Panc1 (cell line): ENCODE measurements at regions not wholly inside any gene's neighbourhood (a gene's known extent, or its start where the extent isn't known, plus 50 kb on each side); places are given as distances from the start of the nearest gene placed in this dataset.

Experiments used
- POLR2AphosphoS5 ChIP-seq: IDR thresholded peaks from 2 replicates; pipeline ENCODE4 v1.6.1; 2012; ENCODE audit warnings: mild to moderate bottlenecking, low read depth, low read length, moderate library complexity
- REST ChIP-seq, 2 experiments: IDR thresholded peaks; 2 replicates each; pipeline ENCODE4 v1.6.1; 2011 to 2012; ENCODE audit warnings: low read depth in 2 of 2, control low read depth in 1 of 2, low read length in 1 of 2, mild to moderate bottlenecking in 1 of 2, moderate library complexity in 1 of 2; ENCODE audit not compliant: insufficient read depth in 1 of 2
- TCF7L2 ChIP-seq: IDR thresholded peaks from 2 replicates; pipeline ENCODE4 v1.6.1; 2011; ENCODE audit warnings: mild to moderate bottlenecking, low read depth, low read length, inconsistent platforms
- TF ChIP-seq, protein P1 (sequence below): fragments of 450-650 bp; IDR thresholded peaks from 2 replicates; pipeline ENCODE4 v1.5.1; 2017; ENCODE audit warnings: mild to moderate bottlenecking

DNA sequence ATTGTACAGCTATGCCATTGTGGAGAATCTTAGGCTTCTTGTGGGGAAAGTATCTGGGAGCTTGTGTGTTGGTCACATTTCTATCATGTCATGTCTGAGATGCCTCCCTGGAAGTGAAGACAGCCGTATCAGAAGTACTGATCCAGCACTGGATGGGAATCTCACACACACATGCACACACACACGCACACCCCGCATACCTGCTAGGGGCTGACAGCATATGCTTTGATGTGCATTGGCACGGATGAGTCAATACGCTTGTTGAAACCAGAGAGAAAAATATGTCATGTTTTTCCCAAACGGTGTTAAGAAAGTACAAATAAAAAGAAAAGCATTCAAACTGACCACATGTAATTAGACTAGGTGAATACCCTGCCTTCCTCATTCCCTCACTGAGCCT lies 260.8 kb downstream of the KTN1 start:
- TF ChIP-seq, protein P1, sequence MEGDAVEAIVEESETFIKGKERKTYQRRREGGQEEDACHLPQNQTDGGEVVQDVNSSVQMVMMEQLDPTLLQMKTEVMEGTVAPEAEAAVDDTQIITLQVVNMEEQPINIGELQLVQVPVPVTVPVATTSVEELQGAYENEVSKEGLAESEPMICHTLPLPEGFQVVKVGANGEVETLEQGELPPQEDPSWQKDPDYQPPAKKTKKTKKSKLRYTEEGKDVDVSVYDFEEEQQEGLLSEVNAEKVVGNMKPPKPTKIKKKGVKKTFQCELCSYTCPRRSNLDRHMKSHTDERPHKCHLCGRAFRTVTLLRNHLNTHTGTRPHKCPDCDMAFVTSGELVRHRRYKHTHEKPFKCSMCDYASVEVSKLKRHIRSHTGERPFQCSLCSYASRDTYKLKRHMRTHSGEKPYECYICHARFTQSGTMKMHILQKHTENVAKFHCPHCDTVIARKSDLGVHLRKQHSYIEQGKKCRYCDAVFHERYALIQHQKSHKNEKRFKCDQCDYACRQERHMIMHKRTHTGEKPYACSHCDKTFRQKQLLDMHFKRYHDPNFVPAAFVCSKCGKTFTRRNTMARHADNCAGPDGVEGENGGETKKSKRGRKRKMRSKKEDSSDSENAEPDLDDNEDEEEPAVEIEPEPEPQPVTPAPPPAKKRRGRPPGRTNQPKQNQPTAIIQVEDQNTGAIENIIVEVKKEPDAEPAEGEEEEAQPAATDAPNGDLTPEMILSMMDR, result no peak
- TF ChIP-seq POLR2AphosphoS5 (no peak), TCF7L2 (no peak), REST (IDR thresholded peaks at IDR 0.05; ENCODE audit: insufficient read depth in 1 of 2, low read depth in 2 of 2, low read length in 1 of 2) (no peak)
